SH-SY5Y (cell line): ENCODE measurements at regions not wholly inside any gene's neighbourhood (a gene's known extent, or its start where the extent isn't known, plus 50 kb on each side); places are given as distances from the start of the nearest gene placed in this dataset.

Experiments used
- GATA2 ChIP-seq: IDR thresholded peaks from 2 replicates; pipeline ENCODE4 v1.6.1; 2011; ENCODE audit warnings: mild to moderate bottlenecking, low read depth, low read length
- GATA3 ChIP-seq: IDR thresholded peaks from 2 replicates; pipeline ENCODE4 v1.6.1; 2011; ENCODE audit warnings: low read depth, mild to moderate bottlenecking, low read length, moderate library complexity

DNA sequence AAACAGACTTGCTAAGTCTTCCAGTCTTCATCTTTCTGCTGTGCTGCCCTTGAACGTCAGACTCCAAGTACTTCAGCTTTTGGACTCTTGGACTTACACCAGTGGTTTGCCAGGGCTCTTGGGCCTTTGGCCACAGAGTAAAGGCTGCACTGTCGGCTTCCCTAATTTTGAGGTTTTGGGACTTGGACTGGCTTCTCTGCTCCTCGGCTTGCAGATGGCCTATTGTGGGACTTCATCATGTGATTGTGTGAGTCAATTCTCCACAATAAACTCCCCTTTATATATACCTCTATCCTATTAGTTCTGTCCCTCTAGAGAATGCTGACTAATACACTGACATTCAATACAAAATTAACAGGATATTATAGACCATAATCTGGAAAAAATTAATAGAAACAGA, 628.1 kb downstream of the PLPP3 start:
- TF ChIP-seq GATA3 (no peak), GATA2 (no peak)
